ENCODE measurements at regions not wholly inside any gene's neighbourhood (a gene's known extent, or its start where the extent isn't known, plus 50 kb on each side); places are given as distances from the start of the nearest gene placed in this dataset.

- TF ChIP-seq POLR2AphosphoS5 (IDR thresholded peaks at IDR 0.05) = no peak
- TF ChIP-seq POLR2A (IDR thresholded peaks at IDR 0.05) = no peak
- TF ChIP-seq CTCF (IDR thresholded peaks at IDR 0.05) = no peak
Observed at GRCh38 chr11:128398517-128399250, 188.7 kb downstream of the ETS1 start.

Data from prostate gland (tissue), 2 donors.